ENCODE measurements at regions not wholly inside any gene's neighbourhood (a gene's known extent, or its start where the extent isn't known, plus 50 kb on each side); places are given as distances from the start of the nearest gene placed in this dataset.

- TF ChIP-seq CTCF (IDR thresholded peaks at IDR 0.05) (no peak), EZH2 (IDR thresholded peaks at IDR 0.05; ENCODE audit: borderline replicate concordance, insufficient read depth, low read depth, low read length, poor library complexity, severe bottlenecking) (no peak)
Observed at GRCh38 chr12:58066296-58066695, 124.9 kb downstream of the ATP23 start.

Data from B cell (primary cell).